ENCODE measurements at regions not wholly inside any gene's neighbourhood (a gene's known extent, or its start where the extent isn't known, plus 50 kb on each side); places are given as distances from the start of the nearest gene placed in this dataset.

GRCh38 chr4:174418640-174419212 is 103.6 kb downstream of the HPGD start:
- Histone ChIP-seq H3K36me3 (ENCODE audit: control insufficient read depth, insufficient read depth, low read length) (no peaks in the 10 kb centered on the region), H3K27me3 (ENCODE audit: control insufficient read depth, insufficient read depth, low read length) (no peaks in the 10 kb centered on the region), H3K4me2 (ENCODE audit: low read depth, low read length) (no peak overlapping the region), H2BK5ac (ENCODE audit: low read depth, low read length, poor library complexity, severe bottlenecking) (no peak overlapping the region), H4K8ac (ENCODE audit: low read depth in 2 of 2, low read length in 2 of 2) (no peak overlapping the region), H3K4ac (ENCODE audit: low read depth, low read length) (no peak overlapping the region), H2BK120ac (ENCODE audit: low read depth, low read length) (no peak overlapping the region), H4K91ac (ENCODE audit: insufficient read depth, low read depth, low read length) (no peak overlapping the region), H2AFZ (replicated peaks; ENCODE audit: low read length, poor library complexity) (no peak overlapping the region), H2BK15ac (ENCODE audit: low read depth, low read length) (no peak overlapping the region), H3K18ac (ENCODE audit: low read depth, low read length) (no peak overlapping the region), H4K20me1 (ENCODE audit: insufficient read depth, low read length) (no peaks in the 10 kb centered on the region), H2AK5ac (ENCODE audit: low read depth, low read length) (no peak overlapping the region), H2AK9ac (replicated peaks; ENCODE audit: low read depth, low read length, poor library complexity) (no peak overlapping the region), H3K79me1 (ENCODE audit: low read depth in 1 of 2, low read length in 2 of 2) (no peaks in the 10 kb centered on the region), H3K4me3 (ENCODE audit: insufficient read depth, low read depth, low read length) (no peak overlapping the region), H3K23ac (ENCODE audit: low read depth, low read length) (no peak overlapping the region), H4K5ac (ENCODE audit: low read depth, low read length) (no peak overlapping the region), H3K4me1 (ENCODE audit: control insufficient read depth, insufficient read depth, low read length) (no peaks in the 10 kb centered on the region), H3K56ac (ENCODE audit: extremely low read depth, insufficient read depth, low read length) (no peak overlapping the region), H3K27ac (ENCODE audit: insufficient read depth, low read length) (no peak overlapping the region), H3K9me3 (ENCODE audit: control insufficient read depth, insufficient read depth, low read length) (no peaks in the 10 kb centered on the region), H3K9me1 (ENCODE audit: insufficient read depth, low read length) (no peaks in the 10 kb centered on the region), H3K14ac (replicated peaks; ENCODE audit: low read depth, low read length) (no peak overlapping the region), H3K9ac (ENCODE audit: low read depth, low read length) (no peak overlapping the region), H2BK20ac (ENCODE audit: low read depth, low read length) (no peak overlapping the region)
- ChIA-PET POLR2A (ENCODE audit: unreplicated experiment) (no interaction called here), CTCF (no interaction called here)
- intact Hi-C loops (cut with micrococcal nuclease) (no loop called here), dilution Hi-C loops (cut with HindIII; ENCODE audit: low sequenced_read_pairs, unreplicated experiment) (no loop called here), in situ Hi-C loops (cut with MboI; ENCODE audit: low sequenced_read_pairs) (no loop called here)
- BruUV-seq (replicated peaks) = no TSS peak
- DNase-seq (no peak), ATAC-seq (ENCODE audit: low read depth) (no peak)
- WGBS, 2 experiments (ENCODE audit: extremely low coverage in 2 of 2, insufficient read length in 1 of 2) = no CpG with 5 or more reads among the region's 4 CpGs
- TF ChIP-seq MAFK (IDR thresholded peaks at IDR 0.05; ENCODE audit: low read depth, low read length) (no peak), CEBPB (IDR thresholded peaks at IDR 0.05; ENCODE audit: low read depth, low read length) (peak; percentile 51; the same call in 1 of the 2 replicates)
